ENCODE measurements at regions not wholly inside any gene's neighbourhood (a gene's known extent, or its start where the extent isn't known, plus 50 kb on each side); places are given as distances from the start of the nearest gene placed in this dataset.
"Not testable (repeated sequence)": the region's sequence is repeated elsewhere in the genome, so short reads cannot be mapped to it uniquely, and the experiment has no call there.

DNA sequence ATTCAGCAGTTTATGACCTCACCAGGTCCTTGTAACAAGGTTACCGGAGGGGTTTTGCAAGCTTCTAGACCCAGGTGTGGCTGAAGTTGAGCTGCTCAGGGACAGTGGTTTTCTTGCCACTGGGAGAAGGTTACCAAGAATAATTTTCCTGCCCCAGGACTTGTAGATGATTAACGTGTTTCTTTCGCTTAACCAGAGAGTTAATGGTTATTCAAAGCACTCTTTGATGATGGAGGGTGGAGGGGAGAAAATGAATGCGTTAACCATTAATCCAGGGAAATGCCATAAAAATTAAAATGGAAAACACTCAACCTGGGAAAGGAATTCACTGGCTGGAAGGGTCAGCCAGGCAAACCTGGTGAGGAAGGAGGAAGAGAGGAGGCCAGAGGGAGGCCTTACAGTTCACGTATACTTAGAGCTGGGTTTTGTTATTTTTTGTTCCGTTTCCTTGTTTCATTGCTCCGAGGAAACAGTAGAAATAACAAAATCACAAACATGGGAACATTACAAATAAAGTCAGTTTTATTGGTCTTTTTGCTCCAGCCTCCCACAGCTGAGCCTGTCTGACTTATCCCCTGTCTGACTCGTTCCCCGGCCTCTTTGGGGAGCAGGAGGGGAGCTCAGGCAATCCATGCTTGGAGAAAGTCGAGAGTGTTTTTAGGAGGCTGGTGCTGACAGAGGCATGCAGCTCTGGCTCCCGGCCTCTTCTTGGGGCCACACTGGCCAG is 207.5 kb upstream of the IRF2BP2 start (continued):
- TF ChIP-seq THRA (CRISPR knock-in tag; IDR thresholded peaks at IDR 0.05; ENCODE audit: borderline replicate concordance) (peak; percentile 46; the same call in 1 of the 2 replicates), RFXANK (CRISPR knock-in tag; IDR thresholded peaks at IDR 0.05) (peak; percentile 39; the same call in 1 of the 2 replicates), SP5 (CRISPR knock-in tag; IDR thresholded peaks at IDR 0.05; ENCODE audit: borderline replicate concordance, low read depth) (peak; percentile 31; the same call in 1 of the 2 replicates), RCOR2 (CRISPR knock-in tag; IDR thresholded peaks at IDR 0.05) (peak; percentile 59), PHF21A (CRISPR knock-in tag; IDR thresholded peaks at IDR 0.05) (peak; percentile 36; the same call in 1 of the 2 replicates), STAG1 (CRISPR knock-in tag; IDR thresholded peaks at IDR 0.05) (0 out of 2 replicates have a peak, but pooled peaks have one; percentile 4), POLR2AphosphoS5 (IDR thresholded peaks at IDR 0.05; ENCODE audit: low read depth, low read length) (peak; percentile 61), HDAC1 (CRISPR knock-in tag; IDR thresholded peaks at IDR 0.05) (0 out of 2 replicates have a peak, but pooled peaks have one; percentile 30), POLR2G (IDR thresholded peaks at IDR 0.05; ENCODE audit: low read depth, low read length) (peak; percentile 73; the same call in 1 of the 2 replicates), THAP11 (CRISPR knock-in tag; IDR thresholded peaks at IDR 0.05) (peak; percentile 20; the same call in 1 of the 2 replicates), NR2F1 (CRISPR knock-in tag; IDR thresholded peaks at IDR 0.05) (0 out of 4 replicates have a peak, but pooled peaks of 1 of the 2 experiments have one; percentile 17), SOX6 (CRISPR knock-in tag; IDR thresholded peaks at IDR 0.05) (peak; percentile 39; the same call in 1 of the 2 replicates), FOXP4 (CRISPR knock-in tag; IDR thresholded peaks at IDR 0.05) (peak; percentile 78), HDAC2 (CRISPR knock-in tag; IDR thresholded peaks at IDR 0.05) (peak; percentile 48; the same call in 1 of the 2 replicates), PITX1 (CRISPR knock-in tag; IDR thresholded peaks at IDR 0.05) (peak; percentile 39; the same call in 1 of the 2 replicates), NR2F6 (IDR thresholded peaks at IDR 0.05) (peak; percentile 29; the same call in 1 of the 2 replicates), NR2F6 (CRISPR knock-in tag; IDR thresholded peaks at IDR 0.05) (peak; percentile 72)
- TF ChIP-seq, protein P1, sequence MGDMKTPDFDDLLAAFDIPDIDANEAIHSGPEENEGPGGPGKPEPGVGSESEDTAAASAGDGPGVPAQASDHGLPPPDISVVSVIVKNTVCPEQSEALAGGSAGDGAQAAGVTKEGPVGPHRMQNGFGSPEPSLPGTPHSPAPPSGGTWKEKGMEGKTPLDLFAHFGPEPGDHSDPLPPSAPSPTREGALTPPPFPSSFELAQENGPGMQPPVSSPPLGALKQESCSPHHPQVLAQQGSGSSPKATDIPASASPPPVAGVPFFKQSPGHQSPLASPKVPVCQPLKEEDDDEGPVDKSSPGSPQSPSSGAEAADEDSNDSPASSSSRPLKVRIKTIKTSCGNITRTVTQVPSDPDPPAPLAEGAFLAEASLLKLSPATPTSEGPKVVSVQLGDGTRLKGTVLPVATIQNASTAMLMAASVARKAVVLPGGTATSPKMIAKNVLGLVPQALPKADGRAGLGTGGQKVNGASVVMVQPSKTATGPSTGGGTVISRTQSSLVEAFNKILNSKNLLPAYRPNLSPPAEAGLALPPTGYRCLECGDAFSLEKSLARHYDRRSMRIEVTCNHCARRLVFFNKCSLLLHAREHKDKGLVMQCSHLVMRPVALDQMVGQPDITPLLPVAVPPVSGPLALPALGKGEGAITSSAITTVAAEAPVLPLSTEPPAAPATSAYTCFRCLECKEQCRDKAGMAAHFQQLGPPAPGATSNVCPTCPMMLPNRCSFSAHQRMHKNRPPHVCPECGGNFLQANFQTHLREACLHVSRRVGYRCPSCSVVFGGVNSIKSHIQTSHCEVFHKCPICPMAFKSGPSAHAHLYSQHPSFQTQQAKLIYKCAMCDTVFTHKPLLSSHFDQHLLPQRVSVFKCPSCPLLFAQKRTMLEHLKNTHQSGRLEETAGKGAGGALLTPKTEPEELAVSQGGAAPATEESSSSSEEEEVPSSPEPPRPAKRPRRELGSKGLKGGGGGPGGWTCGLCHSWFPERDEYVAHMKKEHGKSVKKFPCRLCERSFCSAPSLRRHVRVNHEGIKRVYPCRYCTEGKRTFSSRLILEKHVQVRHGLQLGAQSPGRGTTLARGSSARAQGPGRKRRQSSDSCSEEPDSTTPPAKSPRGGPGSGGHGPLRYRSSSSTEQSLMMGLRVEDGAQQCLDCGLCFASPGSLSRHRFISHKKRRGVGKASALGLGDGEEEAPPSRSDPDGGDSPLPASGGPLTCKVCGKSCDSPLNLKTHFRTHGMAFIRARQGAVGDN (CRISPR knock-in tag; IDR thresholded peaks at IDR 0.05) = peak; percentile 53
- TF ChIP-seq, protein P2, sequence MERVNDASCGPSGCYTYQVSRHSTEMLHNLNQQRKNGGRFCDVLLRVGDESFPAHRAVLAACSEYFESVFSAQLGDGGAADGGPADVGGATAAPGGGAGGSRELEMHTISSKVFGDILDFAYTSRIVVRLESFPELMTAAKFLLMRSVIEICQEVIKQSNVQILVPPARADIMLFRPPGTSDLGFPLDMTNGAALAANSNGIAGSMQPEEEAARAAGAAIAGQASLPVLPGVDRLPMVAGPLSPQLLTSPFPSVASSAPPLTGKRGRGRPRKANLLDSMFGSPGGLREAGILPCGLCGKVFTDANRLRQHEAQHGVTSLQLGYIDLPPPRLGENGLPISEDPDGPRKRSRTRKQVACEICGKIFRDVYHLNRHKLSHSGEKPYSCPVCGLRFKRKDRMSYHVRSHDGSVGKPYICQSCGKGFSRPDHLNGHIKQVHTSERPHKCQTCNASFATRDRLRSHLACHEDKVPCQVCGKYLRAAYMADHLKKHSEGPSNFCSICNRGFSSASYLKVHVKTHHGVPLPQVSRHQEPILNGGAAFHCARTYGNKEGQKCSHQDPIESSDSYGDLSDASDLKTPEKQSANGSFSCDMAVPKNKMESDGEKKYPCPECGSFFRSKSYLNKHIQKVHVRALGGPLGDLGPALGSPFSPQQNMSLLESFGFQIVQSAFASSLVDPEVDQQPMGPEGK (CRISPR knock-in tag; IDR thresholded peaks at IDR 0.05) = peak; percentile 35; the same call in 1 of the 2 replicates
- not testable (repeated sequence) for TF ChIP-seq SOX6 (IDR thresholded peaks at IDR 0.05)
